C4-2B (cell line): ENCODE measurements at regions not wholly inside any gene's neighbourhood (a gene's known extent, or its start where the extent isn't known, plus 50 kb on each side); places are given as distances from the start of the nearest gene placed in this dataset.

Experiments used
- ZFX ChIP-seq: fragments of 450-650 bp; IDR thresholded peaks from 2 replicates; pipeline ENCODE4 v1.6.1; 2017
- TF ChIP-seq, protein P1 (sequence below): fragments of 450-650 bp; conservative IDR thresholded peaks from 2 replicates; pipeline ENCODE4 v1.5.1; 2017; ENCODE audit warnings: mild to moderate bottlenecking

DNA sequence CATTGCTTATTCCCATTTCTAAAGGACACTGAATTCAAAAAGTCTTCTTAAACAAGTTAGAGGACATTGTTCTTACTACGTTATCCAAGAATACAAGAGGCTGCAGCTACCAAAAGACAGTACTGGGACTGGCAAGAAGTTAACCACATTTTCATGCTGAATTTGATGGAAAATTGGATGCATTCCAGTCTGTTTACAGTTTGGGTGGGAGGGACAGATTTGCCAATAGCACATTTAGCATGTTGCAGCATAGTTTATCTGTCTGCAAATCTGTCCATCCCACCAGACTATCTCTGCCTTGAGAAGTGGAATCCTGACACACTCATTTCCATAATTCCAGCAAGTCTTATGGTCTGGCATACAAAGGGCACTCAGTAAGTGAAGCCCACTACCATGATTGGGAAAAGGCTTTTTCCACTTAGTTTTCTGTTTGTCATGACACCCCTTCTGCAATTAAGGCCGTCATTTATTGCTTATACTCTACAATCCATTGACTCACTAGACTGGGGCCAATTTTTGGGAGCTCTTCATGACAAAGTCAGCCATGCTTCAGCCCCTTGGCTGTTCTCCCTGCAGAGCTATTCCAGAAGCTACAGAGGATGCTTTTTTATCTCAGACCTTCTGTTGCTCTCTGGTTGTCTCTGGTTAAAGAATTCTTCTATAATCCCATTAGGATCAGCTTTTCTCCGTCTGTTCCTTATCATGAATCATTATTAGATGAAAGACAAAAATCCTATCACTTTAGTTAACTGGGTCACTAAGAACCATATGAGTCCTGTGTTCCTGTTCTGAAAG is 355.8 kb upstream of the PTBP2 start:
- TF ChIP-seq, protein P1, sequence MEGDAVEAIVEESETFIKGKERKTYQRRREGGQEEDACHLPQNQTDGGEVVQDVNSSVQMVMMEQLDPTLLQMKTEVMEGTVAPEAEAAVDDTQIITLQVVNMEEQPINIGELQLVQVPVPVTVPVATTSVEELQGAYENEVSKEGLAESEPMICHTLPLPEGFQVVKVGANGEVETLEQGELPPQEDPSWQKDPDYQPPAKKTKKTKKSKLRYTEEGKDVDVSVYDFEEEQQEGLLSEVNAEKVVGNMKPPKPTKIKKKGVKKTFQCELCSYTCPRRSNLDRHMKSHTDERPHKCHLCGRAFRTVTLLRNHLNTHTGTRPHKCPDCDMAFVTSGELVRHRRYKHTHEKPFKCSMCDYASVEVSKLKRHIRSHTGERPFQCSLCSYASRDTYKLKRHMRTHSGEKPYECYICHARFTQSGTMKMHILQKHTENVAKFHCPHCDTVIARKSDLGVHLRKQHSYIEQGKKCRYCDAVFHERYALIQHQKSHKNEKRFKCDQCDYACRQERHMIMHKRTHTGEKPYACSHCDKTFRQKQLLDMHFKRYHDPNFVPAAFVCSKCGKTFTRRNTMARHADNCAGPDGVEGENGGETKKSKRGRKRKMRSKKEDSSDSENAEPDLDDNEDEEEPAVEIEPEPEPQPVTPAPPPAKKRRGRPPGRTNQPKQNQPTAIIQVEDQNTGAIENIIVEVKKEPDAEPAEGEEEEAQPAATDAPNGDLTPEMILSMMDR = no peak
- no peak for TF ChIP-seq ZFX
